ENCODE measurements at regions not wholly inside any gene's neighbourhood (a gene's known extent, or its start where the extent isn't known, plus 50 kb on each side); places are given as distances from the start of the nearest gene placed in this dataset.

- TF ChIP-seq RARB (CRISPR knock-in tag; IDR thresholded peaks at IDR 0.05) (no peak), TCF4 (CRISPR knock-in tag; IDR thresholded peaks at IDR 0.05; ENCODE audit: borderline replicate concordance) (no peak), ESRRG (CRISPR knock-in tag; IDR thresholded peaks at IDR 0.05) (no peak), PPARA (CRISPR knock-in tag; IDR thresholded peaks at IDR 0.05; ENCODE audit: borderline replicate concordance) (no peak), GLIS3 (CRISPR knock-in tag; IDR thresholded peaks at IDR 0.05) (no peak), PATZ1 (CRISPR knock-in tag; IDR thresholded peaks at IDR 0.05; ENCODE audit: borderline replicate concordance) (no peak), ZNF8 (CRISPR knock-in tag; IDR thresholded peaks at IDR 0.05) (no peak), BACH2 (CRISPR knock-in tag; IDR thresholded peaks at IDR 0.05; ENCODE audit: borderline replicate concordance) (no peak), ZFP30 (CRISPR knock-in tag; IDR thresholded peaks at IDR 0.05) (no peak), ISL1 (CRISPR knock-in tag; IDR thresholded peaks at IDR 0.05) (no peak)
Observed at GRCh38 chr20:48352042-48352441, 475.8 kb downstream of the PREX1 start.

All from SK-N-SH treated with all-trans-retinoic acid at 6 μM for 48 hours (cell line).